K562 (cell line): ENCODE measurements at regions not wholly inside any gene's neighbourhood (a gene's known extent, or its start where the extent isn't known, plus 50 kb on each side); places are given as distances from the start of the nearest gene placed in this dataset.

ENCODE experiments used
- ARHGAP35 ChIP-seq: fragments of 450-650 bp; IDR thresholded peaks from 2 replicates; pipeline ENCODE4 v1.6.1; 2018; ENCODE audit not compliant: partially characterized antibody
- BACH1 ChIP-seq: fragments of 200-800 bp; sonication (Bioruptor generic); IDR thresholded peaks from 2 replicates; pipeline ENCODE4 v1.6.1; 2016; ENCODE audit warnings: missing genetic modification characterization, missing compliant biosample characterization
- CCNT2 ChIP-seq: IDR thresholded peaks from 2 replicates; pipeline ENCODE4 v1.6.1; 2011; ENCODE audit warnings: borderline replicate concordance, low read depth, mild to moderate bottlenecking, moderate library complexity, mixed read lengths, low read length; ENCODE audit not compliant: insufficient read length; ENCODE audit errors: extremely low read depth
- CREB3 ChIP-seq: fragments of 450-650 bp; conservative IDR thresholded peaks from 2 replicates; pipeline ENCODE4 v1.6.1; 2016; ENCODE audit warnings: missing genetic modification characterization, low read depth, mild to moderate bottlenecking, missing compliant biosample characterization, moderate library complexity
- DACH1 ChIP-seq: fragments of 450-650 bp; IDR thresholded peaks from 2 replicates; pipeline ENCODE4 v1.6.1; 2018; ENCODE audit not compliant: partially characterized antibody
- DMBX1 ChIP-seq: fragments of 250-450 bp; sonication (Bioruptor Pico); IDR thresholded peaks from 2 replicates; pipeline ENCODE4 v1.8.0; 2022; ENCODE audit warnings: inconsistent platforms, mild to moderate bottlenecking, moderate library complexity, borderline replicate concordance
- E4F1 ChIP-seq: fragments of 250-450 bp; sonication (Bioruptor Pico); IDR thresholded peaks from 2 replicates; pipeline ENCODE4 v1.5.0; 2021; ENCODE audit warnings: mild to moderate bottlenecking, borderline replicate concordance
- FOXP1 ChIP-seq: sonication (generic); formaldehyde crosslinking; IDR thresholded peaks from 2 replicates; pipeline ENCODE4 v1.8.0; 2022; ENCODE audit warnings: mild to moderate bottlenecking, missing genetic modification reagents
- GATA2 ChIP-seq: sonication (generic); formaldehyde crosslinking; IDR thresholded peaks from 2 replicates; pipeline ENCODE4 v1.4.0; 2020; ENCODE audit warnings: mild to moderate bottlenecking, missing genetic modification reagents
- HNRNPL ChIP-seq: fragments of 200-400 bp; formaldehyde crosslinking; IDR thresholded peaks from 2 replicates; pipeline ENCODE4 v1.6.1; 2017; ENCODE audit warnings: low read depth, mild to moderate bottlenecking, low read length
- MCM7 ChIP-seq, 2 experiments: fragments of 450-650 bp; IDR thresholded peaks; 2 replicates each; pipeline ENCODE4 v1.6.1; 2016 to 2018
- MED1 ChIP-seq: sonication (generic); formaldehyde crosslinking; IDR thresholded peaks from 2 replicates; pipeline ENCODE4 v1.8.1; 2023; ENCODE audit warnings: missing genetic modification reagents, borderline replicate concordance
- MYNN ChIP-seq, 2 experiments: sonication (generic); formaldehyde crosslinking in 1 of 2; IDR thresholded peaks; 2 replicates each; pipeline versions ENCODE4 v1.5.0 to v1.6.1; 2016 to 2020; ENCODE audit warnings: antibody characterized with exemption in 1 of 2, missing genetic modification reagents in 1 of 2
- NFATC3 ChIP-seq: fragments of 450-650 bp; IDR thresholded peaks from 2 replicates; pipeline ENCODE4 v1.6.1; 2017; ENCODE audit warnings: mild to moderate bottlenecking
- POLR2B ChIP-seq: fragments of 450-650 bp; IDR thresholded peaks from 2 replicates; pipeline ENCODE4 v1.6.1; 2018; ENCODE audit warnings: low read depth; ENCODE audit not compliant: partially characterized antibody
- POLR3A ChIP-seq: IDR thresholded peaks from 2 replicates; pipeline ENCODE4 v1.6.1; 2011; ENCODE audit warnings: borderline replicate concordance, mild to moderate bottlenecking, moderate library complexity; ENCODE audit not compliant: insufficient read length, insufficient read depth; ENCODE audit errors: extremely low read depth
- PTRF ChIP-seq: fragments of 450-650 bp; IDR thresholded peaks from 2 replicates; pipeline ENCODE4 v1.6.1; 2016; ENCODE audit warnings: mild to moderate bottlenecking, missing genetic modification characterization, missing compliant biosample characterization
- RNF2 ChIP-seq: sonication (generic); IDR thresholded peaks from 2 replicates; pipeline ENCODE4 v1.6.1; 2016
- SNIP1 ChIP-seq: fragments of 450-650 bp; IDR thresholded peaks from 2 replicates; pipeline ENCODE4 v1.7.1; 2017; ENCODE audit warnings: low read depth, mild to moderate bottlenecking
- TCF15 ChIP-seq: fragments of 250-450 bp; sonication (Bioruptor Pico); IDR thresholded peaks from 2 replicates; pipeline ENCODE4 v1.8.0; 2022; ENCODE audit warnings: moderate library complexity, mild to moderate bottlenecking, inconsistent platforms
- TEAD4 ChIP-seq, 2 experiments: sonication (generic) in 1 of 2; formaldehyde crosslinking in 1 of 2; IDR thresholded peaks; 2 replicates each; pipeline versions ENCODE4 v1.6.1 to v1.8.0; 2012 to 2022; ENCODE audit warnings: borderline replicate concordance in 1 of 2, inconsistent platforms in 1 of 2, low read length in 1 of 2, mild to moderate bottlenecking in 1 of 2, missing genetic modification reagents in 1 of 2
- ZNF124 ChIP-seq: sonication (generic); formaldehyde crosslinking; IDR thresholded peaks from 2 replicates; pipeline ENCODE4 v1.8.1; 2022; ENCODE audit warnings: missing genetic modification reagents
- ZNF253 ChIP-seq: fragments of 250-450 bp; sonication (Bioruptor Pico); conservative IDR thresholded peaks from 2 replicates; pipeline ENCODE4 v1.6.1; 2021; ENCODE audit warnings: mild to moderate bottlenecking
- ZNF3 ChIP-seq: fragments of 250-450 bp; sonication (Bioruptor Pico); IDR thresholded peaks from 2 replicates; pipeline ENCODE4 v1.5.0; 2021; ENCODE audit warnings: mild to moderate bottlenecking, moderate library complexity
- ZNF830 ChIP-seq: fragments of 250-450 bp; sonication (Bioruptor Pico); IDR thresholded peaks from 2 replicates; pipeline ENCODE4 v1.5.0; 2021; ENCODE audit warnings: mild to moderate bottlenecking
- ZZZ3 ChIP-seq: fragments of 450-650 bp; IDR thresholded peaks from 2 replicates; pipeline ENCODE4 v1.6.1; 2016; ENCODE audit warnings: antibody characterized with exemption, mild to moderate bottlenecking, moderate library complexity
- TF ChIP-seq, protein P1 (sequence below): IDR thresholded peaks from 3 replicates; pipeline ENCODE4 v1.6.1; 2011; ENCODE audit warnings: borderline replicate concordance, mild to moderate bottlenecking; ENCODE audit not compliant: insufficient read length, insufficient read depth

GRCh38 chr2:195595825-195596224 lies 61.2 kb upstream of the SLC39A10 start (continued):
- no peak for TF ChIP-seq PTRF (tag)
- TF ChIP-seq, protein P1, sequence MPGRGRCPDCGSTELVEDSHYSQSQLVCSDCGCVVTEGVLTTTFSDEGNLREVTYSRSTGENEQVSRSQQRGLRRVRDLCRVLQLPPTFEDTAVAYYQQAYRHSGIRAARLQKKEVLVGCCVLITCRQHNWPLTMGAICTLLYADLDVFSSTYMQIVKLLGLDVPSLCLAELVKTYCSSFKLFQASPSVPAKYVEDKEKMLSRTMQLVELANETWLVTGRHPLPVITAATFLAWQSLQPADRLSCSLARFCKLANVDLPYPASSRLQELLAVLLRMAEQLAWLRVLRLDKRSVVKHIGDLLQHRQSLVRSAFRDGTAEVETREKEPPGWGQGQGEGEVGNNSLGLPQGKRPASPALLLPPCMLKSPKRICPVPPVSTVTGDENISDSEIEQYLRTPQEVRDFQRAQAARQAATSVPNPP = no peak
- no peak for TF ChIP-seq CREB3
- TF ChIP-seq E4F1 = no peak
- 0 out of 2 replicates have a peak, but pooled peaks have one; percentile 52 for TF ChIP-seq RNF2
- TF ChIP-seq MYNN (IDR thresholded peaks at IDR 0.05) = peak; percentile 59; the same call in 1 of the 2 replicates
- no peak for TF ChIP-seq MYNN (CRISPR knock-in tag; IDR thresholded peaks at IDR 0.05)
- no peak for TF ChIP-seq HNRNPL
- no peak for TF ChIP-seq NFATC3
- TF ChIP-seq POLR3A = no peak
- no peak for TF ChIP-seq ZNF253 (CRISPR knock-in tag)
- TF ChIP-seq ZNF830 = no peak
- TF ChIP-seq SNIP1 = no peak
- TF ChIP-seq GATA2 (CRISPR knock-in tag) = peak; percentile 83
- peak; percentile 58; the same call in 1 of the 2 replicates for TF ChIP-seq DMBX1 (CRISPR knock-in tag)
- TF ChIP-seq ARHGAP35 = no peak
- TF ChIP-seq MCM7 (IDR thresholded peaks at IDR 0.05) = no peak
- TF ChIP-seq TEAD4 (IDR thresholded peaks at IDR 0.05; ENCODE audit: low read length) = peak; percentile 97
- no peak for TF ChIP-seq TEAD4 (CRISPR knock-in tag; IDR thresholded peaks at IDR 0.05; ENCODE audit: borderline replicate concordance)
- TF ChIP-seq ZZZ3 = no peak
- TF ChIP-seq DACH1 = no peak
- no peak for TF ChIP-seq FOXP1 (CRISPR knock-in tag)
- no peak for TF ChIP-seq MED1
- peak; percentile 85 for TF ChIP-seq CCNT2
- TF ChIP-seq ZNF124 (CRISPR knock-in tag) = no peak
- no peak for TF ChIP-seq BACH1
- no peak for TF ChIP-seq TCF15
- no peak for TF ChIP-seq POLR2B
- TF ChIP-seq ZNF3 (CRISPR knock-in tag) = no peak
